Putamen (tissue), 1 donor: ENCODE measurements at regions not wholly inside any gene's neighbourhood (a gene's known extent, or its start where the extent isn't known, plus 50 kb on each side); places are given as distances from the start of the nearest gene placed in this dataset.
"Not testable (repeated sequence)": the region's sequence is repeated elsewhere in the genome, so short reads cannot be mapped to it uniquely, and the experiment has no call there.

Experiments
- DNase-seq: peaks from one replicate; pipeline ENCODE4 v3.0.0-alpha.2; 2016; ENCODE audit warnings: low spot score

- no peak for DNase-seq
Measured at GRCh38 chr3:104933972-104934371, 432.7 kb upstream of the ALCAM start.

GRCh38 chr3:104935613-104936012 is 431.1 kb upstream of the ALCAM start:
- no peak for DNase-seq

- DNase-seq: no peak
Measured at GRCh38 chr3:104939196-104939595, 427.5 kb upstream of the ALCAM start.

- DNase-seq: no peak
Measured at GRCh38 chr3:104941785-104942184, 424.9 kb upstream of the ALCAM start.

GRCh38 chr3:104943974-104944373 is 422.7 kb upstream of the ALCAM start:
- no peak for DNase-seq

GRCh38 chr3:104947943-104948342 is 418.8 kb upstream of the ALCAM start:
- DNase-seq: no peak

GRCh38 chr3:104949810-104950209 is 416.9 kb upstream of the ALCAM start:
- not testable (repeated sequence) for DNase-seq

- no peak for DNase-seq
Measured at GRCh38 chr3:104951426-104951825, 415.3 kb upstream of the ALCAM start.

GRCh38 chr3:104952146-104952972 is 414.4 kb upstream of the ALCAM start:
- DNase-seq: no peak

- DNase-seq: no peak
Measured at GRCh38 chr3:104956620-104957345, 409.9 kb upstream of the ALCAM start.

GRCh38 chr3:104960579-104960978 is 406.1 kb upstream of the ALCAM start:
- DNase-seq: no peak

- DNase-seq: no peak
Measured at GRCh38 chr3:104961851-104962250, 404.9 kb upstream of the ALCAM start.

- no peak for DNase-seq
Measured at GRCh38 chr3:104974316-104974715, 392.4 kb upstream of the ALCAM start.

GRCh38 chr3:104977719-104978118 is 389.0 kb upstream of the ALCAM start:
- DNase-seq: no peak

GRCh38 chr3:104982130-104982529 is 384.6 kb upstream of the ALCAM start:
- DNase-seq: no peak

- DNase-seq: no peak
Measured at GRCh38 chr3:104987859-104988258, 378.9 kb upstream of the ALCAM start.

- DNase-seq: no peak
Measured at GRCh38 chr3:104988496-104988895, 378.2 kb upstream of the ALCAM start.

- DNase-seq: no peak
Measured at GRCh38 chr3:104989878-104990277, 376.8 kb upstream of the ALCAM start.

GRCh38 chr3:104990758-104991157 is 376.0 kb upstream of the ALCAM start:
- DNase-seq: no peak

GRCh38 chr3:104992676-104993075 is 374.0 kb upstream of the ALCAM start:
- no peak for DNase-seq

GRCh38 chr3:105006164-105006563 is 360.5 kb upstream of the ALCAM start:
- no peak for DNase-seq

- no peak for DNase-seq
Measured at GRCh38 chr3:105013657-105014056, 353.1 kb upstream of the ALCAM start.

GRCh38 chr3:105014631-105015030 is 352.1 kb upstream of the ALCAM start:
- DNase-seq: no peak
